Lower leg skin (tissue), 3 donors: ENCODE measurements at regions not wholly inside any gene's neighbourhood (a gene's known extent, or its start where the extent isn't known, plus 50 kb on each side); places are given as distances from the start of the nearest gene placed in this dataset.

ENCODE experiments used
- POLR2A ChIP-seq, 2 donors: fragments of 450-650 bp; IDR thresholded peaks; one replicate each; pipeline ENCODE4 v1.6.1; 2016 to 2017; ENCODE audit warnings: antibody characterized with exemption in 2 of 2, mild to moderate bottlenecking in 1 of 2, moderate library complexity in 1 of 2
- TF ChIP-seq, protein P1 (sequence below), 3 donors: fragments of 450-650 bp; IDR thresholded peaks; one replicate each; pipeline ENCODE4 v1.5.1; 2016; ENCODE audit warnings: antibody characterized with exemption in 3 of 3, mild to moderate bottlenecking in 3 of 3, moderate library complexity in 2 of 3

DNA sequence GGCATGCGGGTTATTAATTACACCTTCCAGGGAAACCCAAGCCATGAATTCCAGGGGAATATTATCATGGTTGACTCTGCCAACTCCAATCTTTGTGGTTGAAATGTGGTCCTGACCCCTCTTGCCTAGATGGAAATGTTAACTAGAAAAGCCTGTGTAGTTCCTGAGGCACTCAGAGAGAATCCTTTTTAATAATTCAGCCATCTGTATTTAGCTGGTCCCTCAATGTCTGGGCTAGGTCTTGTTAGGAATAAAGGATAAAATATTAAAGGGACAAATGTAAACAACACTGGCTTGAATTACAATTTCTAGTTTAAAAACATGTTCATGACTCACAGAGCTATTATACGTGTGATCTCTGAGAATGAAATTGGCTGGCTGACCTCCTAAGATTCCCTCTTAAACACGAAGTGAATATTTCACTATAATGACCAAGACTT lies 435.2 kb upstream of the SUCLG2 start:
- TF ChIP-seq, protein P1, sequence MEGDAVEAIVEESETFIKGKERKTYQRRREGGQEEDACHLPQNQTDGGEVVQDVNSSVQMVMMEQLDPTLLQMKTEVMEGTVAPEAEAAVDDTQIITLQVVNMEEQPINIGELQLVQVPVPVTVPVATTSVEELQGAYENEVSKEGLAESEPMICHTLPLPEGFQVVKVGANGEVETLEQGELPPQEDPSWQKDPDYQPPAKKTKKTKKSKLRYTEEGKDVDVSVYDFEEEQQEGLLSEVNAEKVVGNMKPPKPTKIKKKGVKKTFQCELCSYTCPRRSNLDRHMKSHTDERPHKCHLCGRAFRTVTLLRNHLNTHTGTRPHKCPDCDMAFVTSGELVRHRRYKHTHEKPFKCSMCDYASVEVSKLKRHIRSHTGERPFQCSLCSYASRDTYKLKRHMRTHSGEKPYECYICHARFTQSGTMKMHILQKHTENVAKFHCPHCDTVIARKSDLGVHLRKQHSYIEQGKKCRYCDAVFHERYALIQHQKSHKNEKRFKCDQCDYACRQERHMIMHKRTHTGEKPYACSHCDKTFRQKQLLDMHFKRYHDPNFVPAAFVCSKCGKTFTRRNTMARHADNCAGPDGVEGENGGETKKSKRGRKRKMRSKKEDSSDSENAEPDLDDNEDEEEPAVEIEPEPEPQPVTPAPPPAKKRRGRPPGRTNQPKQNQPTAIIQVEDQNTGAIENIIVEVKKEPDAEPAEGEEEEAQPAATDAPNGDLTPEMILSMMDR (IDR thresholded peaks at IDR 0.05): no peak
- no peak for TF ChIP-seq POLR2A (IDR thresholded peaks at IDR 0.05)
